ENCODE measurements at regions not wholly inside any gene's neighbourhood (a gene's known extent, or its start where the extent isn't known, plus 50 kb on each side); places are given as distances from the start of the nearest gene placed in this dataset.

GRCh38 chr9:94014920-94015319 is 59.8 kb upstream of the BARX1 start:
- Histone ChIP-seq H3K27me3 (no peaks in the 10 kb centered on the region), H3K79me2 (no peaks in the 10 kb centered on the region), H3K9me2 (replicated peaks; ENCODE audit: insufficient read depth) (no peaks in the 10 kb centered on the region), H2AFZ (no peak overlapping the region), H3K4me1 (ENCODE audit: insufficient read depth) (no peaks in the 10 kb centered on the region), H3K4me3 (no peak overlapping the region), H4K20me1 (ENCODE audit: insufficient read depth, poor library complexity, severe bottlenecking) (no peaks in the 10 kb centered on the region), H3K9me3 (ENCODE audit: low read depth) (no peaks in the 10 kb centered on the region), H3K4me2 (no peak overlapping the region), H3K36me3 (replicated peaks; ENCODE audit: insufficient read depth, low read depth) (no peaks in the 10 kb centered on the region), H3K27ac (no peak overlapping the region)
- 75% methylated on average over 4 of the region's 4 CpGs for WGBS (ENCODE audit: low lambda C conversion rate, missing lambda C conversion rate)
- TF ChIP-seq EZH2 (IDR thresholded peaks at IDR 0.05; ENCODE audit: borderline replicate concordance), result no peak
- no peak for TF ChIP-seq EZH2phosphoT487 (IDR thresholded peaks at IDR 0.05; ENCODE audit: low read depth, severe bottlenecking, unreplicated experiment)
- TF ChIP-seq CTCF (IDR thresholded peaks at IDR 0.05; ENCODE audit: poor library complexity), result no peak
- DNase-seq (ENCODE audit: low spot score), result no peak

GRCh38 chr9:94014066-94014654 is 59.0 kb upstream of the BARX1 start:
- H4K20me1 ChIP-seq (ENCODE audit: insufficient read depth, poor library complexity, severe bottlenecking), result no peaks in the 10 kb centered on the region
- no peak overlapping the region for H3K27ac ChIP-seq
- 8% methylated on average over 1 of the region's 1 CpG for WGBS (ENCODE audit: low lambda C conversion rate, missing lambda C conversion rate)
- TF ChIP-seq CTCF (IDR thresholded peaks at IDR 0.05; ENCODE audit: poor library complexity) (peak; percentile 70), EZH2 (IDR thresholded peaks at IDR 0.05; ENCODE audit: borderline replicate concordance) (no peak), EZH2phosphoT487 (IDR thresholded peaks at IDR 0.05; ENCODE audit: low read depth, severe bottlenecking, unreplicated experiment) (no peak)
- peak; percentile 67 for DNase-seq (ENCODE audit: low spot score)
- H3K4me1 ChIP-seq (ENCODE audit: insufficient read depth), result no peaks in the 10 kb centered on the region
- no peak overlapping the region for H3K4me2 ChIP-seq
- no peaks in the 10 kb centered on the region for H3K79me2 ChIP-seq
- no peaks in the 10 kb centered on the region for H3K9me3 ChIP-seq (ENCODE audit: low read depth)
- H3K27me3 ChIP-seq, result no peaks in the 10 kb centered on the region
- no peak overlapping the region for H3K4me3 ChIP-seq
- H2AFZ ChIP-seq, result no peak overlapping the region
- H3K36me3 ChIP-seq (replicated peaks; ENCODE audit: insufficient read depth, low read depth), result no peaks in the 10 kb centered on the region
- no peaks in the 10 kb centered on the region for H3K9me2 ChIP-seq (replicated peaks; ENCODE audit: insufficient read depth)

- WGBS (ENCODE audit: low lambda C conversion rate, missing lambda C conversion rate), result 88% methylated on average over 4 of the region's 4 CpGs
- no peak overlapping the region for H2AFZ ChIP-seq
- no peaks in the 10 kb centered on the region for H3K27me3 ChIP-seq
- no peaks in the 10 kb centered on the region for H3K4me1 ChIP-seq (ENCODE audit: insufficient read depth)
- H3K79me2 ChIP-seq, result no peaks in the 10 kb centered on the region
- no peaks in the 10 kb centered on the region for H4K20me1 ChIP-seq (ENCODE audit: insufficient read depth, poor library complexity, severe bottlenecking)
- H3K4me3 ChIP-seq, result no peak overlapping the region
- H3K9me3 ChIP-seq (ENCODE audit: low read depth), result no peaks in the 10 kb centered on the region
- TF ChIP-seq EZH2 (IDR thresholded peaks at IDR 0.05; ENCODE audit: borderline replicate concordance) (no peak), EZH2phosphoT487 (IDR thresholded peaks at IDR 0.05; ENCODE audit: low read depth, severe bottlenecking, unreplicated experiment) (no peak), CTCF (IDR thresholded peaks at IDR 0.05; ENCODE audit: poor library complexity) (no peak)
- no peak overlapping the region for H3K4me2 ChIP-seq
- no peaks in the 10 kb centered on the region for H3K9me2 ChIP-seq (replicated peaks; ENCODE audit: insufficient read depth)
- H3K36me3 ChIP-seq (replicated peaks; ENCODE audit: insufficient read depth, low read depth), result no peaks in the 10 kb centered on the region
- no peak for DNase-seq (ENCODE audit: low spot score)
- H3K27ac ChIP-seq, result no peak overlapping the region
Measured at GRCh38 chr9:94010980-94011533, 55.9 kb upstream of the BARX1 start.

All from hepatocyte (in vitro differentiated cells).